K562 (cell line): ENCODE measurements at regions not wholly inside any gene's neighbourhood (a gene's known extent, or its start where the extent isn't known, plus 50 kb on each side); places are given as distances from the start of the nearest gene placed in this dataset.

Source experiments
- ATAC-seq: fragments of 200-7000 bp; cut with Tn5 transposase; 3 replicates; pipeline ENCODE4 v1.9.1; 2020; ENCODE audit warnings: moderate library complexity
- BruUV-seq: library from RNA; stranded (reverse); fragments of 400-500 nt; replicated peaks from 2 replicates; lab custom pipeline; 2021; lab: Mats Ljungman, UMichigan
- CTCF ChIA-PET: fragments of 300-600 bp; formaldehyde crosslinking; extraction: SDS; loops from one replicate; lab custom pipeline; 2021; ENCODE audit warnings: low intra/inter-chr PET ratio; lab: Yijun Ruan, JAX
- POLR2A ChIA-PET: fragments of 300-600, 350-650 bp; sonication (Branson Sonifier 250); formaldehyde crosslinking; extraction: SDS; loops from one replicate; lab custom pipeline; 2021; ENCODE audit warnings: antibody characterized with exemption, inconsistent platforms; lab: Yijun Ruan, JAX
- DNase-seq, 4 experiments: peaks; one replicate each; pipeline versions ENCODE4 v3.0.0 to v3.0.0-alpha.2; 2011 to 2018; ENCODE audit warnings: low spot score in 3 of 4, mixed read lengths in 3 of 4; ENCODE audit errors: extremely low read depth in 1 of 4
- FAIRE-seq: peaks from 2 replicates; lab custom pipeline; 2011; peaks lifted over from hg19 to GRCh38; lab: Jason Lieb, UNC
- H2AFZ ChIP-seq: 2 replicates; pipeline ENCODE4 v1.6.0; 2011; ENCODE audit warnings: low read depth, low read length, control low read depth, inconsistent platforms
- H3K27ac ChIP-seq: fragments of 200-600 bp; 3 replicates; pipeline ENCODE4 v1.8.0; 2011; ENCODE audit warnings: low read depth, mild to moderate bottlenecking, control low read depth, inconsistent platforms, low read length, moderate library complexity, mixed read lengths; ENCODE audit errors: extremely low read depth
- H3K27me3 ChIP-seq, 2 experiments: fragments of 300-600 bp in 1 of 2; 2 replicates in 1 of 2; 3 replicates in 1 of 2; pipeline versions ENCODE4 v1.6.0 to v1.8.0; 2011; ENCODE audit warnings: inconsistent platforms in 2 of 2, low read length in 2 of 2, mild to moderate bottlenecking in 1 of 2, mixed read lengths in 1 of 2, moderate library complexity in 1 of 2; ENCODE audit not compliant: control insufficient read depth in 2 of 2, insufficient read depth in 2 of 2
- H3K36me3 ChIP-seq: fragments of 300-600 bp; 3 replicates; pipeline ENCODE4 v1.8.0; 2011; ENCODE audit warnings: mild to moderate bottlenecking, low read length, inconsistent platforms; ENCODE audit not compliant: control insufficient read depth, insufficient read depth
- H3K4me1 ChIP-seq, 2 experiments: fragments of 200-600 bp in 1 of 2; replicated peaks in 1 of 2; 2 replicates in 1 of 2; 3 replicates in 1 of 2; pipeline versions ENCODE4 v1.5.1 to v1.8.0; 2011; ENCODE audit warnings: inconsistent platforms in 2 of 2, low read length in 2 of 2, mild to moderate bottlenecking in 1 of 2, mixed read lengths in 1 of 2, moderate library complexity in 1 of 2; ENCODE audit not compliant: control insufficient read depth in 2 of 2, insufficient read depth in 2 of 2
- H3K4me2 ChIP-seq: 2 replicates; pipeline ENCODE4 v1.6.1; 2011; ENCODE audit warnings: low read length, control low read depth, inconsistent platforms, mixed read lengths; ENCODE audit not compliant: insufficient read depth
- H3K4me3 ChIP-seq: fragments of 200-600 bp; sonication (generic), shearing (Covaris generic); 2 replicates; pipeline ENCODE4 v1.5.1; 2016; ENCODE audit warnings: control low read depth, inconsistent platforms
- H3K79me2 ChIP-seq: fragments of 200-600 bp; 3 replicates; pipeline ENCODE4 v1.8.0; 2011; ENCODE audit warnings: low read length, inconsistent platforms; ENCODE audit not compliant: control insufficient read depth, insufficient read depth
- H3K9ac ChIP-seq, 2 experiments: 2 replicates each; pipeline versions ENCODE4 v1.6.0 to v1.6.1; 2011; ENCODE audit warnings: low read depth in 2 of 2, low read length in 2 of 2, control low read depth in 1 of 2, inconsistent platforms in 1 of 2, mild to moderate bottlenecking in 1 of 2, mixed read lengths in 1 of 2; ENCODE audit not compliant: insufficient read depth in 1 of 2
- H3K9me1 ChIP-seq: one replicate; pipeline ENCODE4 v1.6.0; 2011; ENCODE audit warnings: inconsistent platforms, mild to moderate bottlenecking, low read length, moderate library complexity; ENCODE audit not compliant: control insufficient read depth, insufficient read depth
- H3K9me3 ChIP-seq: replicated peaks from 2 replicates; pipeline ENCODE4 v1.5.1; 2011; ENCODE audit warnings: low read depth, low read length, inconsistent platforms; ENCODE audit not compliant: control insufficient read depth, insufficient read depth
- H4K20me1 ChIP-seq: replicated peaks from 2 replicates; pipeline ENCODE4 v1.6.1; 2011; ENCODE audit warnings: low read length, inconsistent platforms, mixed read lengths; ENCODE audit not compliant: control insufficient read depth, insufficient read depth
- BHLHE40 ChIP-seq: IDR thresholded peaks from 2 replicates; pipeline ENCODE4 v1.6.1; 2011; ENCODE audit warnings: low read length, improper control_type of control experiment
- CBX5 ChIP-seq: IDR thresholded peaks from 2 replicates; pipeline ENCODE4 v1.6.1; 2014; ENCODE audit warnings: low read depth, borderline replicate concordance
- ETV5 ChIP-seq: sonication (generic); formaldehyde crosslinking; IDR thresholded peaks from 2 replicates; pipeline ENCODE4 v1.4.0; 2020; ENCODE audit warnings: low read depth, mild to moderate bottlenecking, missing genetic modification reagents
- FUS ChIP-seq: fragments of 200-400 bp; formaldehyde crosslinking; optimal IDR thresholded peaks from 2 replicates; pipeline ENCODE3; 2017; ENCODE audit warnings: low read depth, low read length
- GABPB1 ChIP-seq: sonication (generic); formaldehyde crosslinking; IDR thresholded peaks from 2 replicates; pipeline ENCODE4 v1.8.0; 2022; ENCODE audit warnings: mild to moderate bottlenecking, missing genetic modification reagents
- HMG20B ChIP-seq: fragments of 250-450 bp; sonication (Bioruptor Pico); IDR thresholded peaks from 2 replicates; pipeline ENCODE4 v1.5.0; 2021; ENCODE audit warnings: mild to moderate bottlenecking
- KAT2B ChIP-seq: IDR thresholded peaks from one replicate; pipeline ENCODE4 v1.6.1; 2012; ENCODE audit warnings: low read depth, mild to moderate bottlenecking, control low read depth, inconsistent platforms, low read length, moderate library complexity
- LCOR ChIP-seq: sonication (generic); formaldehyde crosslinking; IDR thresholded peaks from 2 replicates; pipeline ENCODE4 v1.8.0; 2022; ENCODE audit warnings: mild to moderate bottlenecking, missing genetic modification reagents
- MEF2A ChIP-seq: IDR thresholded peaks from 2 replicates; pipeline ENCODE4 v1.6.1; 2011; ENCODE audit warnings: low read depth, mild to moderate bottlenecking, low read length, moderate library complexity; ENCODE audit not compliant: control insufficient read depth
- PRPF4 ChIP-seq: fragments of 200-400 bp; formaldehyde crosslinking; IDR thresholded peaks from one replicate; pipeline ENCODE4 v1.6.1; 2017; ENCODE audit warnings: low read length, low read depth, mild to moderate bottlenecking; ENCODE audit not compliant: insufficient read depth, poor library complexity, severe bottlenecking
- RAD21 ChIP-seq, 2 experiments: fragments of 250-450 bp in 1 of 2; fragments of 450-650 bp in 1 of 2; sonication (Bioruptor Pico) in 1 of 2; formaldehyde crosslinking in 1 of 2; IDR thresholded peaks in 1 of 2; conservative IDR thresholded peaks in 1 of 2; 2 replicates each; pipeline versions ENCODE4 v1.4.0 to v1.8.0; 2020 to 2022; ENCODE audit warnings: mild to moderate bottlenecking in 2 of 2, moderate library complexity in 1 of 2
- RBM17 ChIP-seq: fragments of 200-400 bp; formaldehyde crosslinking; IDR thresholded peaks from 2 replicates; pipeline ENCODE4 v1.6.1; 2017; ENCODE audit warnings: low read depth, mild to moderate bottlenecking, low read length, borderline replicate concordance
- RNF219 ChIP-seq: fragments of 250-450 bp; sonication (Bioruptor Pico); IDR thresholded peaks from 2 replicates; pipeline ENCODE4 v1.5.0; 2022; ENCODE audit warnings: mild to moderate bottlenecking
- TEAD4 ChIP-seq, 2 experiments: sonication (generic) in 1 of 2; formaldehyde crosslinking in 1 of 2; IDR thresholded peaks; 2 replicates each; pipeline versions ENCODE4 v1.6.1 to v1.8.0; 2012 to 2022; ENCODE audit warnings: borderline replicate concordance in 1 of 2, inconsistent platforms in 1 of 2, low read length in 1 of 2, mild to moderate bottlenecking in 1 of 2, missing genetic modification reagents in 1 of 2
- THRA ChIP-seq: fragments of 450-650 bp; IDR thresholded peaks from 2 replicates; pipeline ENCODE4 v1.6.1; 2017; ENCODE audit warnings: mild to moderate bottlenecking, moderate library complexity
- VEZF1 ChIP-seq: fragments of 200-800 bp; sonication (Bioruptor generic); IDR thresholded peaks from 2 replicates; pipeline ENCODE4 v1.6.1; 2017; ENCODE audit warnings: missing genetic modification characterization, missing compliant biosample characterization
- ZNF324 ChIP-seq: fragments of 250-450 bp; sonication (Bioruptor Pico); IDR thresholded peaks from 2 replicates; pipeline ENCODE4 v1.4.0; 2020; ENCODE audit warnings: mild to moderate bottlenecking
- WGBS: fragments of 100-300 bp; shearing (Covaris generic); methylation state at CpG from one replicate; pipeline ENCODE4 v1.1.6; 2016; ENCODE audit warnings: low coverage, mixed read lengths; ENCODE audit not compliant: insufficient coverage; ENCODE audit errors: missing lambda C conversion rate; 5-methylcytosine and 5-hydroxymethylcytosine counted together
- in situ Hi-C: fragments of 300-500 bp; cut with MboI; formaldehyde crosslinking; loops from 4 replicates; pipeline ENCODE4 v1.15.0; 2018; ENCODE audit warnings: inconsistent platforms, mixed read lengths
- intact Hi-C: fragments of 100-400 bp; cut with micrococcal nuclease; formaldehyde crosslinking; loops from 2 replicates; pipeline ENCODE4 v1.14.2; 2022

- no peaks in the 10 kb centered on the region for H3K9me1 ChIP-seq
- H3K27ac ChIP-seq = no peak overlapping the region
- H2AFZ ChIP-seq = no peak overlapping the region
- H3K27me3 ChIP-seq = peaks cover 11 to 27% of the 10 kb centered on the region in 2 experiments; a peak in 4 of 5 replicates
- WGBS = under 1% methylated on average over 14 of the region's 14 CpGs
- no peaks in the 10 kb centered on the region for H3K9me3 ChIP-seq
- DNase-seq = no peak
- H3K4me3 ChIP-seq = no peak overlapping the region
- H4K20me1 ChIP-seq = peaks cover 11% of the 10 kb centered on the region; the same call in 1 of the 2 replicates
- H3K36me3 ChIP-seq = no peaks in the 10 kb centered on the region
- H3K4me1 ChIP-seq = no peaks in the 10 kb centered on the region
- no peaks in the 10 kb centered on the region for H3K79me2 ChIP-seq
- ChIA-PET POLR2A (no interaction called here), CTCF (no interaction called here)
- ATAC-seq = no peak
- no peak overlapping the region for H3K4me2 ChIP-seq
- intact Hi-C loops (no loop called here), in situ Hi-C loops (no loop called here)
- BruUV-seq = no TSS peak
- H3K9ac ChIP-seq = no peak overlapping the region
- FAIRE-seq = no peak
- TF ChIP-seq BHLHE40 (no peak), GABPB1 (CRISPR knock-in tag) (no peak), ZNF324 (no peak), FUS (no peak), ETV5 (CRISPR knock-in tag) (no peak), VEZF1 (CRISPR knock-in tag) (no peak), HMG20B (CRISPR knock-in tag) (no peak), THRA (no peak), TEAD4 (IDR thresholded peaks at IDR 0.05; ENCODE audit: low read length) (no peak), TEAD4 (CRISPR knock-in tag; IDR thresholded peaks at IDR 0.05; ENCODE audit: borderline replicate concordance) (no peak), RAD21 (CRISPR knock-in tag; conservative IDR thresholded peaks at IDR 0.05 in 1 of 2, IDR thresholded peaks at IDR 0.05 in 1 of 2) (no peak), MEF2A (no peak), KAT2B (no peak), RBM17 (no peak), PRPF4 (no peak), RNF219 (no peak), CBX5 (no peak), LCOR (CRISPR knock-in tag) (no peak)
Observed at GRCh38 chr5:2124434-2125170, 241.9 kb upstream of the IRX4 start.
